Posterior vena cava (tissue), 2 donors: ENCODE measurements at regions not wholly inside any gene's neighbourhood (a gene's known extent, or its start where the extent isn't known, plus 50 kb on each side); places are given as distances from the start of the nearest gene placed in this dataset.
A peak's percentile ranks its signal among the peaks of the same experiment; 100 is the strongest.
"Not testable (repeated sequence)": the region's sequence is repeated elsewhere in the genome, so short reads cannot be mapped to it uniquely, and the experiment has no call there.

Experiments
- DNase-seq: peaks from one replicate; pipeline ENCODE4 v3.0.0-alpha.2; 2020; ENCODE audit warnings: low spot score
- intact Hi-C, 2 donors: fragments of 100-400 bp; cut with DNase I; formaldehyde crosslinking; loops; one replicate each; pipeline versions ENCODE4 v1.14.1 to v1.14.2; 2022 to 2023
- donor health status: DM: yes; HTN: yes; CAD: no.
- donor health status: DM: yes; HTN: yes; CAD: no.

GRCh38 chr14:92223025-92223424 is 99.9 kb upstream of the SLC24A4 start:
- intact Hi-C loops = no loop called here
- no peak for DNase-seq

DNA sequence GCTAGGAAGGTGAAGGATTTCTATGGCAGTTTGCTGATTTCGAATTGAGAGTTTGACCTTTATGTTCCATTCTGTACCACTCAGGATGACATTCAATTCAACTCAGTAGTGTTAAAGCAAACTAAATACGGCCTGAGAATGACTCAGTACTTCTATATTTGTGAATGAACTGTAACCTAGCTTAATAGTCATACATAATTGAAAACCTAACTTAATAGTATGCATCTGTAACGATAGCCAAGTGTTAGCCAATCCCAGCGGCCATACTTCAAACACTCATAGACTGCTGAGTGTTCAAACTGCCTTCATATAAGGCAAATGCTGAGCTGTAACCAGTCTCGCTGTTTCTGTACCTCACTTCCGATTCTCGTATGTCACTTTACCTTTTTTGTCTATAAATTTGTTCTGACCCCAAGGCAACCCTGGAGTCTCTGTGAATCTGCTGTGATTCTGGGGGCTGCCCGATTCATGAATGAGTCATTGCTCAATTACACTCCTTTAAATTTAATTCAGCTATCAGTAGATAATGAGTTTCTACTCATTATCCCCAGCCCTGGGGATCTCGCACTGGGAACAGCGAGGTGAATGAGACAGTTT is 98.5 kb upstream of the SLC24A4 start:
- no peak for DNase-seq
- intact Hi-C loops = no loop called here

- no peak for DNase-seq
Observed at GRCh38 chr14:92225731-92226130, 97.2 kb upstream of the SLC24A4 start.

GRCh38 chr14:92226166-92226565 is 96.8 kb upstream of the SLC24A4 start:
- intact Hi-C loops = loop anchor here in 1 of 2 donors (5.0 kb wide), 1 partner anchor 486 kb away; no protein-coding TSS in a partner anchor
- not testable (repeated sequence) for DNase-seq

More at GRCh38 chr14:92225731-92226130, 97.2 kb upstream of the SLC24A4 start:
- intact Hi-C loops = loop anchor here in 1 of 2 donors (5.0 kb wide), 1 partner anchor 487 kb away; no protein-coding TSS in a partner anchor

DNA sequence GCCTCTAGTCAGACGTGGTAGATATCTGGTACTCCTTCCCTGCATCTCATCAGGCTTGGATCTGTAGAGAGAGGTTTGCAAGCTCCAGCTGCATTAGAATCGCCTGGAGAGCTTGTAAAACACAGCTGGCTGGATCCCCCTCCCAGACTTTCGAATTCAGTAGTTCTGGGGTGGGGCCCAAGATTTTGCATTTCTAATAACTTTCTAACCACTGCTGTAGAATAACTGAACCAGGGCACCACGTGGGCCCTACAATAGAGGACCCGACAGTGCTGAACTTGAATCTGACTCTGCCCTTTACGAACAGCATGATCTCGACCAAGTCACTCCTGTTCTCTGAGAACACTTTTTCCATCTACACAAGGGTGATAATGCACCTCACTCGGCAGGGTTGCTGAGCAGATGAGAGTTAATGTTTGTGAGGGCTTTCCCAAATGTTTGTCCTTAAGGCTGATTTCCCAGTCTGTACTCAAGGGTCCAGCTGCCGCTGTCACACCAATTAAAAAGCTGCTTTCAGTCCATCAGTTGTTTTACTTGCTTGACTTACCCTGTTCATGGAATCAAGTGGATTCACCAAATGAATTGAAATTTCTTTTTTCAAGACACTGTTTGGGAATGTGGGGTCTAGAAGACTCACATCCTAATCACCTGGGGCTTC is 86.6 kb upstream of the SLC24A4 start:
- intact Hi-C loops = no loop called here
- DNase-seq = no peak

- no peak for DNase-seq
- intact Hi-C loops = no loop called here
Observed at GRCh38 chr14:92240658-92241057, 82.3 kb upstream of the SLC24A4 start.

- DNase-seq = no peak
- intact Hi-C loops = no loop called here
Observed at GRCh38 chr14:92241966-92242595, 80.9 kb upstream of the SLC24A4 start.

GRCh38 chr14:92244805-92245204 is 78.2 kb upstream of the SLC24A4 start:
- no peak for DNase-seq
- intact Hi-C loops = no loop called here

- intact Hi-C loops = no loop called here
- no peak for DNase-seq
Observed at GRCh38 chr14:92247341-92247740, 75.6 kb upstream of the SLC24A4 start.

DNA sequence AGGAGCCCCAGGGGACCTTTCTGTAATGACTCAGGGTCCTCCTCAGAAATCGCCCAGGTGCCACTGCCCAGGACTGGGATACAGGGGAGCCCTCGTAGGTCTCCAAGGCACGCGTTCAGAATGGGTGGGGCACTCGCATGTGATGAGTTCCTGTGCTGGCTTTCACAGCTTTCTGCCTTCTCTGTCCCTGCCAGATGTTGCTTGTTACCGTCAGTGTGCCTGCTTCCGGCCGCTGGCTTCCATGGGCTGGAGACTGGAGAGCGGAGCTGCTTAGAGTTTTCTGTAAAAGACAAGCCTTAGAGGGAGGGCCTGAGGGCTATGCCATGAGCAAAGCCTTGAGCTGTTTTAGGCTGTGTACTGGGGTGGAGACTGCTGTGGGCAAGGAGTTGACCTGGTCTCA is 75.0 kb upstream of the SLC24A4 start:
- DNase-seq = no peak
- intact Hi-C loops = no loop called here

DNA sequence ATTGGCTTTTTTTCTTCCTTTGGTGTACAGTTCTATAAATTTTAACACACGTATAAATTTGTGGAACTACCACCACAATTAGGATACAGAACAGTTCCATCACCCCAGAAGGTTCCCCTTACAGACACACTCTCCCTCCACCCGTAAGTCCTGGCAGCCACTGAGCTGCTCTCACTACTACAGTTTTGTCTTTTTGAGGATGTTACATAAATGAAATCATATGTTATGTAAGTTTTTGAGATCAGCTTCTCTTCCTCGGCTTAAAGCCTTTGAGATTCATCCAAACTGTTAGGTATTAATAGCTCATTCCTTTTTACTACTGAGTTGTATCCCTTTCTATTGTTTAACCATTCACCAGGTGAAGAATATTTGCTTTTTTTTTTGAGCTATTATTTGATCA is 74.3 kb upstream of the SLC24A4 start:
- intact Hi-C loops = no loop called here
- no peak for DNase-seq

DNA sequence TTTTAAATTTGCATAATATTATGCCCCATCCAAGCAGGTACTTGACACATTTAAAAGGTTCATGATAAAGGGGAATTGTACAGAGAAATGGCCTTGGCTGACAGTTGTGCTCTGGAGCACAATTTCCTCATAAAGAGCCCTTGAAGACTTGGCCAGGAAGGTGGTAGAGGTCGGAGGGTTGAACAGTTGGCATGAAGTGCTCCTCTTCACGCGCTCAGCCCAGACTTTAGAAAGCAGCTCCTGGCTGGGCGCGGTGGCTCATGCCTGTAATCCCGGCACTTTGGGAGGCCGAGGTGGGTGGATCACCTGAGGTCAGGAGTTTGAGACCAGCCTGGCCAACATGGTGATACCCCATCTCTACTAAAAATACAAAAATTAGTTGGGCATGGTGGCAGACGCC is 72.6 kb upstream of the SLC24A4 start:
- DNase-seq, intact Hi-C loops: not testable (repeated sequence)

GRCh38 chr14:92252323-92252722 is 70.6 kb upstream of the SLC24A4 start:
- DNase-seq = no peak
- intact Hi-C loops = no loop called here

GRCh38 chr14:92253381-92253894 is 69.5 kb upstream of the SLC24A4 start:
- no peak for DNase-seq
- intact Hi-C loops = no loop called here

DNA sequence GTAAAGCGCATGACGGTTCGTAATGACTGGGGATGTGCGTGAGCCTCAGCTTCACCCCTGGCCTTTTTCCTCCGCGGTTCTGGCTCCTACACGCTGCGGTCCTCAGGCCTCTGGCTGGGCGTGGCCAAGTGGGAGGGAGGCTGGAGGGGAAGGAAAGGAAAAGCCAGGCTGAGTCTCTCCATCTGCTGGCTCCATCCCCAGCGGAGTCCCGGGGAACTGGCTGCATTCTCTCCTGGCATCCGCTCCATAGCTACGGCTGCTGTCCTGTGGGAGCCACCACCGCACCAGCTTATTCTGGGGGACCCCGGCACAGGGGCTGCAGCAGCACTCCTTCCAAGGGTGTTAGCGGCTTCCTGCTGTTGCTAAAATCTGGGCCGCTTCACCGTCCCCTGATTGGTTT is 68.2 kb upstream of the SLC24A4 start:
- intact Hi-C loops = no loop called here
- peak; percentile 89 for DNase-seq

GRCh38 chr14:92258934-92259333 is 64.0 kb upstream of the SLC24A4 start:
- no peak for DNase-seq
- intact Hi-C loops = no loop called here

GRCh38 chr14:92259613-92260357 is 63.2 kb upstream of the SLC24A4 start:
- intact Hi-C loops = no loop called here
- no peak for DNase-seq

DNA sequence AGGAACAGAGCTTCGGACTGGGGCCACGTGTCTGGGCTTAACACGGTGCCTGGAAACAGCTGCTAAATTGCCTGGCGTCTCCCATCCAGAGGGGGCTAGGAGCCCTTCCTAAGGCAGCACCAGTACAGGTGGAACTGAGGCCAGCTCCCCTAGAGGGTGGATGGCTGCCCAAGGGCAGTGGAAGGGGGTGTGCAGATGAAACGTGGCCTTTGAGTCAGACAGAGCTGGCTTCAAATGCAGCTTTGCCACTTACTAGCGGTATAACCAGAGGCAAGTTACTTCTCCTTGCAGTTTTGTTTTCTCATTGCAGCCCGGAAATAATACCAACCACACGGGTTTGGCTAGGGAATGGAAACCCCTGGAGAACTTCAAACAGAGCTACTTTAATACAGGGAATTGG is 59.3 kb upstream of the SLC24A4 start:
- DNase-seq = no peak
- intact Hi-C loops = no loop called here

GRCh38 chr14:92264195-92264594 is 58.8 kb upstream of the SLC24A4 start:
- DNase-seq = no peak
- intact Hi-C loops = no loop called here

- intact Hi-C loops = no loop called here
- DNase-seq = no peak
Observed at GRCh38 chr14:92266216-92266615, 56.7 kb upstream of the SLC24A4 start.
